Right cardiac atrium (tissue), 5 donors: ENCODE measurements at regions not wholly inside any gene's neighbourhood (a gene's known extent, or its start where the extent isn't known, plus 50 kb on each side); places are given as distances from the start of the nearest gene placed in this dataset.

Experiments used
- ATAC-seq, 2 donors: fragments of 200-7000 bp; cut with Tn5 transposase; one replicate each; pipeline versions ENCODE4 v1.8.0 to v1.9.1; 2020; ENCODE audit warnings: moderate library complexity in 2 of 2, mild to moderate bottlenecking in 1 of 2
- DNase-seq, 3 donors: peaks; one replicate each; pipeline ENCODE4 v3.0.0-alpha.2; 2020
- H3K27ac ChIP-seq: one replicate; pipeline ENCODE4 v1.5.1; 2013; ENCODE audit warnings: mild to moderate bottlenecking, low read length, control low read depth, moderate library complexity
- H3K27me3 ChIP-seq: one replicate; pipeline ENCODE4 v1.6.1; 2013; ENCODE audit not compliant: control insufficient read depth, insufficient read depth
- H3K4me1 ChIP-seq: one replicate; pipeline ENCODE4 v1.6.1; 2013; ENCODE audit warnings: low read length; ENCODE audit not compliant: control insufficient read depth, insufficient read depth
- H3K4me3 ChIP-seq: one replicate; pipeline ENCODE4 v1.5.1; 2013; ENCODE audit warnings: low read length, control low read depth
- H3K9me3 ChIP-seq: one replicate; pipeline ENCODE4 v1.6.1; 2013; ENCODE audit warnings: low read length; ENCODE audit not compliant: control insufficient read depth
- WGBS: extraction: QIAGEN DNeasy Blood & Tissue Kit; methylation state at CpG from one replicate; pipeline ENCODE4 v1.1.7; 2013; 5-methylcytosine and 5-hydroxymethylcytosine counted together
- intact Hi-C, 4 donors: fragments of 100-400 bp; cut with DNase I; formaldehyde crosslinking; loops; one replicate each; pipeline versions ENCODE4 v1.11.0 to v1.14.0; 2022 to 2023
- donor health status: healthy with polysubstance abuse.
- donor health status: DM: no; HTN: yes; CAD: no.
- donor health status: DM: no; HTN: no; CAD: no.
- donor health status: DM: no; HTN: yes; CAD: no; lungs with severe emphysema.
- donor health status: DM: yes; HTN: yes; CAD: no.

DNA sequence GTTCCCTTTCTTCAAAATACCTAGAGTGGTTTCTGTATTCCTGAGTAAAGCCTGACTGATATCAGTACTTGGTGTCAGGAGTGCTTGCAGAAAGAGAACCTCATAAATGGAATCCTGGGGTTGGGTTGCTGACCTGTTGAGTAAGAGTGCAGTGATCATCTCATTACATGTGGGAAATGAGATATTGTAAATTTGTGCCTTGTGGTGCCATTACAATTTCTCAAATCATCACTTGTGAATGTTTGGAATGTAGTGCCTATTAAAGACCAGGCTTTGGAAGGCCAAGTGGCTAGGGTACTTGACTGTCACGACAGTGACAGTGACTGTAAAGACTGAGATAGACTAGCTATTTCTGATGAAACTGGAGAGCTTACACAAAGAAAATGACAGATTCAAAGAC is 176.7 kb upstream of the CTTNBP2NL start:
- no peaks in the 10 kb centered on the region for H3K27me3 ChIP-seq
- H3K4me1 ChIP-seq = no peaks in the 10 kb centered on the region
- DNase-seq = no peak
- H3K4me3 ChIP-seq = no peak overlapping the region
- ATAC-seq = no peak
- WGBS = 44% methylated on average over 1 of the region's 1 CpG
- intact Hi-C loops = no loop called here
- no peaks in the 10 kb centered on the region for H3K9me3 ChIP-seq
- H3K27ac ChIP-seq = no peak overlapping the region

DNA sequence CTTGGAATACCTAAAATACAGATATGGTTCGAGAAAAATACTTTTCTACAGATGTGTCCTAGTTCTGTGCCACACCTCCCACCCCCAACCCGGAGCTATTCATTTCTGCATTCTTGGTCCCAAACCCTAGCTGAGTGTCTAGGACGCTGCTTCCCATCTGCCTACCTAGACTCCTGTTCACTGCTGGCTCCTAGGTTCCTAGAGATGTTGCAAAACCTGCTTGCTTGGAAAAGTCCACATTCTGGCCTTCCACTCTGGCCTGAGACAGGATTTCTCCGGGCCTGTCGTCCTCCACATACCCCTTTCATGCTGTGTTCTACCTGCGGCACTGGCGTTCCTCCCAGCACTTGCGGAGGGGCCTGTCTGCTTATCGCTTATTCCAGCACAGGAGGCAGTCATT is 165.8 kb upstream of the CTTNBP2NL start:
- 85% methylated on average over 9 of the region's 9 CpGs for WGBS
- H3K4me3 ChIP-seq = no peak overlapping the region
- H3K4me1 ChIP-seq = no peaks in the 10 kb centered on the region
- no peak overlapping the region for H3K27ac ChIP-seq
- DNase-seq (no peak), ATAC-seq (no peak)
- intact Hi-C loops = no loop called here
- no peaks in the 10 kb centered on the region for H3K9me3 ChIP-seq
- no peaks in the 10 kb centered on the region for H3K27me3 ChIP-seq

DNA sequence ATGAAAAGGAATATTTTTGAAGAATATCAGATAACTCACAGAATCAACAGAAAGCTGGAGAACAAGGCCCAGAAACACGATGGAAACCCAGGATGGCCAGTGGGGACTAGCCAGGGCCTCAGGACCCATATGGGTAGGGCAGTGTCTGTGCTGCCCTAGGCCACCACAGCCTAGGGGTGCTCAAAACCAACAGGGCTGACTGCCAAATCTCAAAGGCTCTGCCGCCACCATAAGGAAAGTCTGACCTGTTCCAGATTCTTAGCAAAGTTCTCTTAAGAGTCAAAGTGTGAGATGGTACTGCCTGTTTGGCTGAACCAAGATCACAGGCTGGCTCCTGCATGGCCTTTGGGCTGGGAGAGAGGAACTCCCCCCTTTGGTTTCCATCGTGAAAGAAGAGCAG is 164.7 kb upstream of the CTTNBP2NL start:
- intact Hi-C loops = no loop called here
- H3K9me3 ChIP-seq = no peaks in the 10 kb centered on the region
- DNase-seq (no peak), ATAC-seq (no peak)
- H3K27me3 ChIP-seq = no peaks in the 10 kb centered on the region
- no peak overlapping the region for H3K4me3 ChIP-seq
- WGBS = 65% methylated on average over 3 of the region's 3 CpGs
- H3K4me1 ChIP-seq = no peaks in the 10 kb centered on the region
- no peak overlapping the region for H3K27ac ChIP-seq

DNA sequence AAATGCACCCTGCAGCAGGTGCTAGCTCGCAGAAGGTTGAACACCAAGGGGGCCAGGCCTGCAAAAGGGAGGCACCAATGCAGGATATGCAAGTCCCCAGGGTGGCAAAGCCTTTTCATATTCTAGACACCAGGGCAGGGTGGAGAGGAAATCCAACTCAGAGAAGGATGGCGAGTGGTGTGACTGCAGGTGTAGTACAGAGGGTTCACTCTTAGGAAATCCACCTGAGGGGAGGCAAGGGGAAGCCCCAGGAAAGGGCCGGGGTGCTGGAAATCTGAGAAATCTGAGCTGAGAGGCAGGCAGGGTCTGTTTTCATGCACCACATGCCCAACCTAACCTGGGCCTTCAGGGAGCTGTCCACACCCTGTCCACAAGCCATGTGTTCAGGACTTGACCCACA is 163.2 kb upstream of the CTTNBP2NL start:
- 74% methylated on average over 3 of the region's 3 CpGs for WGBS
- intact Hi-C loops = no loop called here
- Histone ChIP-seq H3K4me3 (no peak overlapping the region), H3K27me3 (no peaks in the 10 kb centered on the region), H3K27ac (no peak overlapping the region), H3K9me3 (no peaks in the 10 kb centered on the region), H3K4me1 (no peaks in the 10 kb centered on the region)
- no peak for ATAC-seq
- no peak for DNase-seq

DNA sequence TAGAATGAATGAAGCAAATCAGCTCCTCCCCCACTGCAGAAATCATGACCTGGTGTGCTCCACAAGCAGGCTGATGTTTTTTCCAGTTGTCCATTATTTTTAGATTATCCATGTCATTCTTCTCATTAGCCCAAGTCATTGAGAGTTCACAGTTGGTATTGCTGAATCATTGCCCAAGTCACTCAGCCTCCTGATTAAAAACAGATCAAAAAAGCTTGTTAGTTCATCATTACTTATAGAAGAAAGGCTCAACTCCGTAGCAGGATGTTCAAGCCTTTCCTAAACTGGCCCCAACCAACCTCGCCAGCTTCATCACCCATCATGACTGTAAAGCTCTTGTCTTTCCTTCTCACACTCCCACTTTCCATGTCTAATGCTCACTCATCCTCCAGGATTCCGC is 161.3 kb upstream of the CTTNBP2NL start:
- ATAC-seq (no peak), DNase-seq (no peak)
- Histone ChIP-seq H3K4me3 (no peak overlapping the region), H3K27me3 (no peaks in the 10 kb centered on the region), H3K4me1 (no peaks in the 10 kb centered on the region), H3K27ac (no peak overlapping the region), H3K9me3 (no peaks in the 10 kb centered on the region)
- WGBS = 85% methylated on average over 3 of the region's 3 CpGs
- intact Hi-C loops = no loop called here

DNA sequence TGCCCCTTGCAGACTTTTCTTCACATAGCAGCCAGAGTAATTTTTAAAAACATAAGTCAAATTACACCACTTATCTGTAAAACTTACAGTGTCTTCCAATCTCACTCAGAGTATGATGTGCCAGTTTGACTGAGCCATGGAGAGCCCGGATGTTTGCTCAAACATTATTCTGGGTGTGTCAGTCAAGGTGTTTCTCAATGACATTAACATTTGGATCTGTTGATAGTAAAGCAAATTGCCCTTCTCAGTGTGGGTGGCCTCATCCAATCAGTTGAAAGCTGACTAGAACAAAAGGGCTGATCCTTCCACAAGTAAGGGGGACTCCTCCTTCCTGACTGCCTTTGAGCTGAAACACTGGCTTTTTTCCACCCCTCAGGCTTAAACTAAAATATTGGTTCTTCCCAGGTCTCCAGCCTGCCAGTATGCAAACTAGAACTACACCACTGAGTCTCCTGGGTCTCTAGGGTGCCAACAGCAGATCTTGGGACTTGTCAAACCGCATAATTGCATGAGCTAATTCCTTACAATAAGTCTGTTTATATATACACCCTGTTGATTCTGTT is 157.9 kb upstream of the CTTNBP2NL start:
- H3K4me1 ChIP-seq = no peaks in the 10 kb centered on the region
- H3K27me3 ChIP-seq = no peaks in the 10 kb centered on the region
- DNase-seq (no peak), ATAC-seq (no peak)
- intact Hi-C loops = no loop called here
- H3K4me3 ChIP-seq = no peak overlapping the region
- WGBS = 58% methylated on average over 2 of the region's 2 CpGs
- no peaks in the 10 kb centered on the region for H3K9me3 ChIP-seq
- H3K27ac ChIP-seq = no peak overlapping the region

DNA sequence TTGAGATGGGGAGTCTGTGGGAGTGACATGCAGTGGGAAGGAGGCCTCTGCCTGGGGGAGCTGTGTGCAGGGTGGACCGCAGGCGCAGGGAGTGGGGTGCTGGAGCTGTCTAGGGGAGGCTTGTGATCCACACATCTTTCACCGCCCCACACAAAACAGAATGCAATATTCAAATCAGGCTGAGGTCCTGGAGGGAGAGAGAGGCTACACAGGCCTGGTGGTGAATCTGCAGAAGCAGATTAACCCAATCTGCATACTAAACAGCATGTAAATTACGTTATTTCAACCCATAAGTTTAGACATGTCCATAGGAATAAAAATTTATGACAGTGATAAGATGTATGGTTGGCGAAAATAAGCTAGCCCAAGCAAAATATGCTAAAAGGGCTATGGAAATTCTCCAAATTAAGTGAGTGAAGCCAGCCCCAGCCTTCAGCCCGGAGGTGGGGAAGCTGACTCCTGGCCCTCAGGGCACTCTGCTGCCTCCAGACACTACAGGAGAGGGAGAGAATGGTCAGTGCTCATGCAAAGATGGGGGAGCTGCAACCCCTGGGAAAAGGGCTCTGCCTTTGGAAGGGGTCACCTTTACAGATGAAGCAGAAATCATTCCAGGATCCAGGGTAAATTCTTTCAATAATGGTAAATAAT is 156.2 kb upstream of the CTTNBP2NL start:
- Histone ChIP-seq H3K27ac (no peak overlapping the region), H3K4me1 (peaks cover 2% of the 10 kb centered on the region), H3K4me3 (no peak overlapping the region), H3K9me3 (no peaks in the 10 kb centered on the region), H3K27me3 (no peaks in the 10 kb centered on the region)
- intact Hi-C loops = no loop called here
- WGBS = 74% methylated on average over 6 of the region's 6 CpGs
- DNase-seq (no peak), ATAC-seq (no peak)

DNA sequence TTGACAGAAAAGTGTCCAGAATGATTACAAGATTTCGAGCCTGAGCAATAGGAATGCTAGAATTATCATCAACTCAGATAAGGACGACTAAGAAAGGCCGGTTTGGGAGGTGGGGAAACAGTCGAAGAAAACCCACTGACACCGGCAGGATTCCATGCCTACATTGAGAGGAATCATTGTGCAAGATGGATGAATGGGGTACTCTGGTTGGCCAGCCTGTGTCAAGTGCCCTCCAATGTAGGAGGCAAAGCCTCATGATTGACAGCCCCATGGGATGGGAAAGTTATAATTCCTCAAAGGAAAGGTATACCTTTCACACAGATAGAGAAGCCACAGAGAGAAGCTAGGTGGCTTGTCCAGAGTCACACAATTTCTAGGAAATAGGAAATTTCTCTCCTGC is 153.5 kb upstream of the CTTNBP2NL start:
- ATAC-seq = no peak
- H3K27me3 ChIP-seq = no peaks in the 10 kb centered on the region
- no peaks in the 10 kb centered on the region for H3K9me3 ChIP-seq
- no peak overlapping the region for H3K27ac ChIP-seq
- H3K4me3 ChIP-seq = no peak overlapping the region
- intact Hi-C loops = no loop called here
- DNase-seq = no peak
- H3K4me1 ChIP-seq = peaks cover 5% of the 10 kb centered on the region
- WGBS = 60% methylated on average over 5 of the region's 5 CpGs

DNA sequence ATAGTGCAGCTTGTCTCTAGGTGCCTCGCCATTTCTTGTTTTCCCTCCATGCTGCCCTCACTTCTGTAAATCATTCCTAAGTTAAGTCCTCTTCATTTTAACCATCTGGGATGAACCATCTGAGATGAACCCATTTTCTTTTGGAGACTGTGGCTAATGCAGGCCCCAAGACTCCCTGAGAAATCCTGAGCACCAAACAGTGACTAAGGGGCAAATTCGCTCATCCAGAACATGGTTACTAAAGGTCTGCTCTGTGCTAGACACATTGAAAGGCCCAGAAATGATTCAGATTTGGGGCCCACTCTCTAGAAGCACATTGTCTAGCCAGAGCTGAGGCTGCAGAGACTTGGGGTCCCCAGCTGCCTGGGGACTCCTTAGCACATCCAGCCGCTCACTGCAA is 151.9 kb upstream of the CTTNBP2NL start:
- Histone ChIP-seq H3K4me1 (peaks cover 5% of the 10 kb centered on the region), H3K4me3 (no peak overlapping the region), H3K27ac (no peak overlapping the region), H3K27me3 (no peaks in the 10 kb centered on the region), H3K9me3 (no peaks in the 10 kb centered on the region)
- ATAC-seq (no peak), DNase-seq (no peak)
- WGBS = 97% methylated on average over 3 of the region's 3 CpGs
- intact Hi-C loops = no loop called here

DNA sequence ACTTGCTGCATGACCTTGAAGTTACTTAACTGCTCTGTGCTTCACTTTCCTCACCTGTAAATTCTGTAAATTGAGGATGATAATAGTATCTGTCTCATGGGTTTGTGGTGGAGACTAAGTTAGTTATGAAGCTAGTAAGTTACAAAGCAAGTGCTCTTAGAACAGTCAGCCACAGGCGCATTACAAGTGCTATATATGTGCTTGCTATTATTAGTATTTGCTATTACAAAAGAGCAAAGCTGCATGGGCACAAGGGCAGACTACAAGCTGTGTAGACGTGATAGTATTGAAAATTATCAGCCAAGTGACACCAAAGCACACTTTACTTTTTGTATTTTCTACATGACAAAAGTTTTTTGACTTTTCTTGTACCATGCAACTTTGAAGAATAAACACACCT is 150.9 kb upstream of the CTTNBP2NL start:
- Histone ChIP-seq H3K9me3 (no peaks in the 10 kb centered on the region), H3K4me3 (no peak overlapping the region), H3K27ac (no peak overlapping the region), H3K4me1 (peaks cover 5% of the 10 kb centered on the region), H3K27me3 (no peaks in the 10 kb centered on the region)
- WGBS = 57% methylated on average over 2 of the region's 2 CpGs
- ATAC-seq (peak; percentile 44 to 63), DNase-seq (no peak)
- intact Hi-C loops = no loop called here

DNA sequence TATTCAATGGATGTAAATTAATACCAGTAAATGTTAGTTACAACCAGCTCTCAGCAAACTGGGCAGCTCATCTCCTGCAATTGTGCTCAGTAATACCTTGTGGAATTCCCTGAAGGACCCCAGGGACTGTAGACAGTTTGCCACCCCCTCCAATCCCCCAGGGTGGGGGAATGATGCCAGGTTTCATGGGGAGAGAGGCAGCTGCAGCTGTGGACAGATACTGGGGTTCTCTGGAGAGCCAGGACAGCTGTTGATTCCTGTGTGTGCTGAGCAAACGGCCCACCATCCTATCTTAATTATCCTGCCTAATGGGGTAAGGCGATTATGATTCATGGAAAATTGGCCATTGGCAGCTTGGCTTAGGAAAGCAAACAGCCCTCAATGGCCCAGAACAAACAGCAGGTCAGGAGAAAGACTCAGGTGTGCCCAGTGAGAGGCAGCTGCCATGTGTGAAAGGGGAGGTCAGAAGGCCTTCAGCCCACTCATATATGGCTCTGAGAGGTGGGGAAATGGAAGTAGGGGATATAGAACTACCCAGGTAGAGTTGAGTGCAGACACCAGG is 148.9 kb upstream of the CTTNBP2NL start:
- DNase-seq = no peak
- intact Hi-C loops = no loop called here
- ATAC-seq = no peak
- H3K9me3 ChIP-seq = no peaks in the 10 kb centered on the region
- no peaks in the 10 kb centered on the region for H3K27me3 ChIP-seq
- no peak overlapping the region for H3K4me3 ChIP-seq
- no peak overlapping the region for H3K27ac ChIP-seq
- 55% methylated on average over 2 of the region's 2 CpGs for WGBS
- H3K4me1 ChIP-seq = peaks cover 5% of the 10 kb centered on the region
